Smooth muscle cell (in vitro differentiated cells): ENCODE measurements at regions not wholly inside any gene's neighbourhood (a gene's known extent, or its start where the extent isn't known, plus 50 kb on each side); places are given as distances from the start of the nearest gene placed in this dataset.

Experiments
- DNase-seq: peaks from one replicate; lab custom pipeline; 2025; ENCODE audit not compliant: unreplicated experiment; lab: John Stamatoyannopoulos, UW
- H2AFZ ChIP-seq: fragments of 200-600 bp; sonication (generic); 2 replicates; pipeline ENCODE4 v1.6.0; 2016; ENCODE audit warnings: antibody characterized with exemption, low read depth, mild to moderate bottlenecking
- H3F3A ChIP-seq: fragments of 200-600 bp; sonication (generic); 2 replicates; pipeline ENCODE4 v1.6.0; 2017; ENCODE audit warnings: antibody characterized with exemption, low read depth
- H3K27ac ChIP-seq: fragments of 200-600 bp; sonication (generic); 2 replicates; pipeline ENCODE4 v1.5.1; 2016; ENCODE audit warnings: low read depth, mild to moderate bottlenecking
- H3K27me3 ChIP-seq: fragments of 200-600 bp; sonication (generic); 2 replicates; pipeline ENCODE4 v1.6.1; 2016; ENCODE audit warnings: low read depth, mild to moderate bottlenecking
- H3K36me3 ChIP-seq: fragments of 200-600 bp; sonication (generic); 2 replicates; pipeline ENCODE4 v1.5.1; 2016; ENCODE audit warnings: low read depth
- H3K4me1 ChIP-seq: fragments of 200-600 bp; sonication (generic); 2 replicates; pipeline ENCODE4 v1.5.1; 2016; ENCODE audit warnings: low read depth
- H3K4me2 ChIP-seq: fragments of 200-600 bp; sonication (generic); 2 replicates; pipeline ENCODE4 v1.6.0; 2016; ENCODE audit warnings: mild to moderate bottlenecking
- H3K4me3 ChIP-seq: fragments of 200-600 bp; sonication (generic); 2 replicates; pipeline ENCODE4 v1.5.1; 2016; ENCODE audit warnings: mild to moderate bottlenecking
- H3K79me2 ChIP-seq: fragments of 200-600 bp; sonication (generic); 2 replicates; pipeline ENCODE4 v1.6.0; 2016; ENCODE audit warnings: low read depth, mild to moderate bottlenecking
- H3K9ac ChIP-seq: fragments of 200-600 bp; sonication (generic); 2 replicates; pipeline ENCODE4 v1.6.0; 2016; ENCODE audit warnings: low read depth
- H3K9me3 ChIP-seq: fragments of 200-600 bp; sonication (generic); replicated peaks from 2 replicates; pipeline ENCODE4 v1.5.1; 2016; ENCODE audit warnings: low read depth
- H4K20me1 ChIP-seq: fragments of 200-600 bp; sonication (generic); 2 replicates; pipeline ENCODE4 v1.6.0; 2016; ENCODE audit warnings: low read depth
- WGBS: methylation state at CpG from one replicate; pipeline ENCODE4 v1.1.7; 2016; ENCODE audit warnings: low lambda C conversion rate; 5-methylcytosine and 5-hydroxymethylcytosine counted together
- TF ChIP-seq, protein P1 (sequence below): fragments of 200-600 bp; sonication (generic); IDR thresholded peaks from 2 replicates; pipeline ENCODE4 v1.5.1; 2017; ENCODE audit warnings: borderline replicate concordance, mild to moderate bottlenecking, antibody characterized with exemption; ENCODE audit not compliant: insufficient read depth, poor library complexity, severe bottlenecking

DNA sequence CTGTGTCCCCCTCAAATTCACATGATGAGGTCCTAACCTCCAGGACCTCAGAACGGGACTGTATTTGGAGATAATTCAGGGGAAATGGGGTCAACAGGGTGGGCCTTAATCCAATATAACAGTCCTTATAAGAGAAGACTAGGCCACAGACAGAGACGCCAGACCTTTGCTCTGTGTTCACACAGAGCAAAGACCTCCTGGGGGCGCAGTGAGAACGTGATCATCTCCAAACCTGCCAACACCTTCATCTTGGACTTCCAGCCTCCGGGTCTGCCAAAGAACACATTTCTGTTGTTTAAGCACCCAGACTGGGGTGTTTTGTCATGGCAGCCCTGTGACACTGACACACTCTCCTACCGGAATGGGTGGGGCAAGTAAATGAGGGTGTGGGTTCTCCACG, 250.2 kb downstream of the MN1 start:
- no peak overlapping the region for H3K4me2 ChIP-seq
- WGBS: 95% methylated on average over 7 of the region's 7 CpGs
- TF ChIP-seq, protein P1, sequence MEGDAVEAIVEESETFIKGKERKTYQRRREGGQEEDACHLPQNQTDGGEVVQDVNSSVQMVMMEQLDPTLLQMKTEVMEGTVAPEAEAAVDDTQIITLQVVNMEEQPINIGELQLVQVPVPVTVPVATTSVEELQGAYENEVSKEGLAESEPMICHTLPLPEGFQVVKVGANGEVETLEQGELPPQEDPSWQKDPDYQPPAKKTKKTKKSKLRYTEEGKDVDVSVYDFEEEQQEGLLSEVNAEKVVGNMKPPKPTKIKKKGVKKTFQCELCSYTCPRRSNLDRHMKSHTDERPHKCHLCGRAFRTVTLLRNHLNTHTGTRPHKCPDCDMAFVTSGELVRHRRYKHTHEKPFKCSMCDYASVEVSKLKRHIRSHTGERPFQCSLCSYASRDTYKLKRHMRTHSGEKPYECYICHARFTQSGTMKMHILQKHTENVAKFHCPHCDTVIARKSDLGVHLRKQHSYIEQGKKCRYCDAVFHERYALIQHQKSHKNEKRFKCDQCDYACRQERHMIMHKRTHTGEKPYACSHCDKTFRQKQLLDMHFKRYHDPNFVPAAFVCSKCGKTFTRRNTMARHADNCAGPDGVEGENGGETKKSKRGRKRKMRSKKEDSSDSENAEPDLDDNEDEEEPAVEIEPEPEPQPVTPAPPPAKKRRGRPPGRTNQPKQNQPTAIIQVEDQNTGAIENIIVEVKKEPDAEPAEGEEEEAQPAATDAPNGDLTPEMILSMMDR: no peak

DNA sequence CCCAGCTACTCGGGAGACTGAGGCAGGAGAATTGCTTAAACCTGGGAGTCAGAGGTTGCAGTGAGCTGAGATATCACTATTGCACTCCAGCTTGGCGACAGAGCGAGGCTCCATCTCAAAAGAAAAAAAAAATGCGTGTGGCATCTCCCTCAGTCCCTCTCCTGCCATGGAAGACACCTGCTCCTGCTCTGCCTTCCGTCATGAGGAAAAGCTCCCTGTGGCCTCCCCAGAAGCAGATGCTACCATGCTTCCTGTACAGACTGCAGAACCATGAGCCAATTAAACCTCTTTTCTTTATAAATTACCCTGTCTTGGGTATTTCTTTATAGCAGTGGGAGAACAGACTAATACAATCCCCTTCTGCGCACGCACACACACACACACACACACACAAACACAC, 249.4 kb downstream of the MN1 start:
- Histone ChIP-seq H4K20me1 (no peaks in the 10 kb centered on the region), H3K79me2 (no peaks in the 10 kb centered on the region), H3K4me3 (no peak overlapping the region), H3K9ac (no peak overlapping the region), H3K27ac (no peak overlapping the region), H3K9me3 (no peaks in the 10 kb centered on the region), H3K27me3 (no peaks in the 10 kb centered on the region), H3K4me1 (no peaks in the 10 kb centered on the region), H3K36me3 (no peaks in the 10 kb centered on the region), H3F3A (no peaks in the 10 kb centered on the region), H3K4me2 (no peak overlapping the region), H2AFZ (no peak overlapping the region)
- TF ChIP-seq, protein P1: no peak
- 97% methylated on average over 7 of the region's 7 CpGs for WGBS
- DNase-seq: no peak

More for the DNA sequence above, 250.2 kb downstream of the MN1 start:
- no peaks in the 10 kb centered on the region for H3K79me2 ChIP-seq
- H3K36me3 ChIP-seq: no peaks in the 10 kb centered on the region
- no peaks in the 10 kb centered on the region for H3F3A ChIP-seq
- no peaks in the 10 kb centered on the region for H3K27me3 ChIP-seq
- H3K9ac ChIP-seq: no peak overlapping the region
- H3K4me3 ChIP-seq: no peak overlapping the region
- H3K9me3 ChIP-seq: no peaks in the 10 kb centered on the region
- DNase-seq: no peak
- H4K20me1 ChIP-seq: no peaks in the 10 kb centered on the region
- no peak overlapping the region for H2AFZ ChIP-seq
- H3K27ac ChIP-seq: no peak overlapping the region
- H3K4me1 ChIP-seq: no peaks in the 10 kb centered on the region

DNA sequence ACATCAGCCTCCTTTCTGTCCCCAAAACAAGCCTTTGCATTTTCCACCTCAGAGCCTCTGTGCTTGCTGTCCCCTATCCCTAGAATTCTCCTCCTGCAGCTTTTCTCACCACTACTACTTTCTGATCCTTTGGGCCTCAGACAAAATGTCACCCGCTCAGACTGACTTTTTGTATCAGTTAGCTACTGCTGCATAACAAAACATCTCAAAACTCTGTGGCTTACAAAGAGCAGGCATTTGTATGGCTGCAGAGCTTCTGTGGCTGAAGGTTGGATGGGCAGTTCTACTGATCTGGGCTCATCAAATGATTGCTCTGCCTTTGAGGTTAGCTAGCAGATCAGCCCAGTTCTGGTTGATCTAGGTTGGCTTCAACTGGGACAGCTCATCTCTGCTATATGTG, 248.7 kb downstream of the MN1 start:
- H2AFZ ChIP-seq: no peak overlapping the region
- H3K4me2 ChIP-seq: no peak overlapping the region
- no peaks in the 10 kb centered on the region for H4K20me1 ChIP-seq
- TF ChIP-seq, protein P1: no peak
- no peaks in the 10 kb centered on the region for H3K36me3 ChIP-seq
- no peaks in the 10 kb centered on the region for H3F3A ChIP-seq
- H3K27ac ChIP-seq: no peak overlapping the region
- no peak for DNase-seq
- no peak overlapping the region for H3K9ac ChIP-seq
- 97% methylated on average over 1 of the region's 1 CpG for WGBS
- H3K79me2 ChIP-seq: no peaks in the 10 kb centered on the region
- no peaks in the 10 kb centered on the region for H3K9me3 ChIP-seq
- no peaks in the 10 kb centered on the region for H3K4me1 ChIP-seq
- no peak overlapping the region for H3K4me3 ChIP-seq
- no peaks in the 10 kb centered on the region for H3K27me3 ChIP-seq

DNA sequence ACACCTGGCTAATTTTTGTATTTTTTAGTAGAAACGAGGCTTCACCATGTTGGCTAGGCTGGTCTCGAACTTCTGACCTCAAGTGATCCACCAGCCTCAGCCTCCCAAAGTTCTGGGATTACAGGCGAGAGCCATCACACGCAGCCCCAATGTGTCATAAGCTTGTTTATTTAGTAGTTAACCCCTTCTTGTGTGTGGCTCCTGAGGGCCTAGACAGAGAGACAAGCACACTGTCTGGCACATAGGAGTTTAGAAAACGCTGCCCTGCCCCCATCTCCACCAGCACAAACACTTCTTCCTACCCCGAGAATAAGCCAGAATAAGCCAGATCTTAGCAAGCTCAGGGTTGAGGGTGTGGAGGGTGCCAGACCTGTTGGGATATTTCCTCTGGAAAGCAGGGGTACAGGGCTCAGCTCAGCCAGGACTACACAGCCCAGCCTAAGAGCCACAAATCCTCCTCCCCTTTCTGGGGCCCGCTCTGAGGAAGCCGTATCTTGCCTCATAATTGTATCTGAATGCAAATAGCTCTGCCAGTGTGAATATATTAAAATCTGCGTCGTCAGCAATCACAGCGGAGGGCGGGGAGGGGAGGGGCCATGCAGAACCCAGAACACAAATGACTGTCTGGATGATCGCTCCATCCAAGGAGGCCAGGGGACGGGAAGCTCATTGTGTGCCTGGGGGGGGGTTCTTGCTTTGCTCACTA, 247.3 kb downstream of the MN1 start:
- no peaks in the 10 kb centered on the region for H4K20me1 ChIP-seq
- no peaks in the 10 kb centered on the region for H3K79me2 ChIP-seq
- WGBS: 58% methylated on average over 14 of the region's 14 CpGs
- no peak for DNase-seq
- TF ChIP-seq, protein P1: no peak
- no peaks in the 10 kb centered on the region for H3K9me3 ChIP-seq
- H3K4me3 ChIP-seq: no peak overlapping the region
- no peaks in the 10 kb centered on the region for H3K27me3 ChIP-seq
- no peaks in the 10 kb centered on the region for H3K4me1 ChIP-seq
- H2AFZ ChIP-seq: no peak overlapping the region
- no peaks in the 10 kb centered on the region for H3F3A ChIP-seq
- no peak overlapping the region for H3K9ac ChIP-seq
- H3K36me3 ChIP-seq: no peaks in the 10 kb centered on the region
- H3K4me2 ChIP-seq: no peak overlapping the region
- H3K27ac ChIP-seq: no peak overlapping the region
